ENCODE measurements at regions not wholly inside any gene's neighbourhood (a gene's known extent, or its start where the extent isn't known, plus 50 kb on each side); places are given as distances from the start of the nearest gene placed in this dataset.

DNA sequence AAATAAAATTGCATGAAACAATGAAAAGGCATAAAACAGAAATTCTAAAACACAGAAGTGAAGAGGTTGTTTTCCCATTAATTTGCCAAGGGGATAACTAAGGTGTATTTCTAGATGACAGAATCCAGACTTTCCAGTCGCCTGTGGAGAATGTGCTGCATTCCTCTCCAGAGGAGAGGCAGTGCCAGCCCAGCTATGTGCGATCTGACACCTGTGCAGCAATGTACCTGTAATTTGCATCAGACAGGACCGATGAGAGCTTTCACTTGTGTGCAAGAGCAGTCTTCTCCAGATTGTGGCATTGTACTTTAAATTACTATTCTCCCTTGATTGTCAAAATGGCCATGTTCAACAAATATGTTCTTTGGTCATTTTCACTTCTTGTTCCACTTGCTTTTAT is 1037.9 kb downstream of the EFNB2 start:
- Histone ChIP-seq H3K9me3 (ENCODE audit: insufficient read depth, low read length) (no peaks in the 10 kb centered on the region), H3K4me3 (ENCODE audit: insufficient read length, low read depth) (no peak overlapping the region), H3K4me1 (ENCODE audit: insufficient read depth, insufficient read length) (no peaks in the 10 kb centered on the region), H3K36me3 (ENCODE audit: insufficient read depth, insufficient read length, low read length) (no peaks in the 10 kb centered on the region), H3K27me3 (ENCODE audit: insufficient read depth, insufficient read length) (no peaks in the 10 kb centered on the region), H3K9ac (ENCODE audit: insufficient read length, low read depth) (no peak overlapping the region)
- no peak for TF ChIP-seq ZNF274 (IDR thresholded peaks at IDR 0.05; ENCODE audit: low read depth, low read length)
- TF ChIP-seq SUZ12 (IDR thresholded peaks at IDR 0.05; ENCODE audit: extremely low read depth, insufficient read depth, insufficient read length): no peak
- no peak for TF ChIP-seq YY1 (IDR thresholded peaks at IDR 0.05; ENCODE audit: insufficient read depth, insufficient read length)
- DNase-seq (ENCODE audit: low read depth, low spot score): no peak

GRCh38 chr13:105492216-105492615 is 1043.2 kb downstream of the EFNB2 start:
- Histone ChIP-seq H3K9me3 (ENCODE audit: insufficient read depth, low read length) (no peaks in the 10 kb centered on the region), H3K9ac (ENCODE audit: insufficient read length, low read depth) (no peak overlapping the region), H3K36me3 (ENCODE audit: insufficient read depth, insufficient read length, low read length) (no peaks in the 10 kb centered on the region), H3K4me3 (ENCODE audit: insufficient read length, low read depth) (no peak overlapping the region), H3K27me3 (ENCODE audit: insufficient read depth, insufficient read length) (no peaks in the 10 kb centered on the region), H3K4me1 (ENCODE audit: insufficient read depth, insufficient read length) (no peaks in the 10 kb centered on the region)
- TF ChIP-seq YY1 (IDR thresholded peaks at IDR 0.05; ENCODE audit: insufficient read depth, insufficient read length): no peak
- no peak for TF ChIP-seq ZNF274 (IDR thresholded peaks at IDR 0.05; ENCODE audit: low read depth, low read length)
- TF ChIP-seq SUZ12 (IDR thresholded peaks at IDR 0.05; ENCODE audit: extremely low read depth, insufficient read depth, insufficient read length): no peak
- no peak for DNase-seq (ENCODE audit: low read depth, low spot score)

GRCh38 chr13:105491345-105491744 is 1044.1 kb downstream of the EFNB2 start:
- DNase-seq (ENCODE audit: low read depth, low spot score): no peak
- no peaks in the 10 kb centered on the region for H3K4me1 ChIP-seq (ENCODE audit: insufficient read depth, insufficient read length)
- H3K4me3 ChIP-seq (ENCODE audit: insufficient read length, low read depth): no peak overlapping the region
- H3K27me3 ChIP-seq (ENCODE audit: insufficient read depth, insufficient read length): no peaks in the 10 kb centered on the region
- no peaks in the 10 kb centered on the region for H3K36me3 ChIP-seq (ENCODE audit: insufficient read depth, insufficient read length, low read length)
- no peak for TF ChIP-seq YY1 (IDR thresholded peaks at IDR 0.05; ENCODE audit: insufficient read depth, insufficient read length)
- no peaks in the 10 kb centered on the region for H3K9me3 ChIP-seq (ENCODE audit: insufficient read depth, low read length)
- H3K9ac ChIP-seq (ENCODE audit: insufficient read length, low read depth): no peak overlapping the region

GRCh38 chr13:105485081-105485480 is 1050.4 kb downstream of the EFNB2 start:
- Histone ChIP-seq H3K9me3 (ENCODE audit: insufficient read depth, low read length) (no peaks in the 10 kb centered on the region), H3K36me3 (ENCODE audit: insufficient read depth, insufficient read length, low read length) (no peaks in the 10 kb centered on the region), H3K4me3 (ENCODE audit: insufficient read length, low read depth) (no peak overlapping the region), H3K9ac (ENCODE audit: insufficient read length, low read depth) (no peak overlapping the region), H3K4me1 (ENCODE audit: insufficient read depth, insufficient read length) (no peaks in the 10 kb centered on the region), H3K27me3 (ENCODE audit: insufficient read depth, insufficient read length) (no peaks in the 10 kb centered on the region)
- TF ChIP-seq ZNF274 (IDR thresholded peaks at IDR 0.05; ENCODE audit: low read depth, low read length): no peak
- TF ChIP-seq YY1 (IDR thresholded peaks at IDR 0.05; ENCODE audit: insufficient read depth, insufficient read length): no peak
- TF ChIP-seq SUZ12 (IDR thresholded peaks at IDR 0.05; ENCODE audit: extremely low read depth, insufficient read depth, insufficient read length): no peak
- DNase-seq (ENCODE audit: low read depth, low spot score): no peak

DNA sequence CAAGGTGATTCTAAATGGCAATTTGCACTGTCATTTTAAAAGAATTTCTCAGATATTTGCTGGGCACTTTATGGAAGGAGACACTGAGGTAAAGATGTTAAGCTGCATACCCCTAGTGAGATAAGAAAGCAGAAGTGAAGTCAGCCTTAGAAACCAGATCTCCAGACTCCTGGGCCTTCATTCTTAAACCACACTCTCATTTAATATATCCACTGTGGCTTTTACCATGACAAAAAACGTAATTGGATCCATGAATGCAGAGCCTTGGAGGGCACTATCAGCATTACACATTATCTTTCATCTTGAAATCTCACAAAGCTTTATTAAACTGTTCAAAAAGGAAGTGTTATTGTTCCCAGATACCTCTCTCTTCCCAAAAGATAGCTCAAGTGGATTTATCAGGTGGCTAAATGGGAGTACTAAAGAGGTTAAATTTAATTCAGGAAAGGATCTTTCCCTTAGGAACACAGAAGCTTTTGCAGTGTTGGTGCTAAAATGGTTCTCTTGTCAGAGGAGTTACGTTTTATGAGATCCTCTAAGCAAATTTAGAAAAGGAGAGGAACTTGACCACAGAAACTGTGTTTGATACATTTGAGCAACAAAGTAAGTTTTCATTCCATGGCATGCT is 1060.4 kb downstream of the EFNB2 start:
- no peaks in the 10 kb centered on the region for H3K36me3 ChIP-seq (ENCODE audit: insufficient read depth, insufficient read length, low read length)
- no peaks in the 10 kb centered on the region for H3K4me1 ChIP-seq (ENCODE audit: insufficient read depth, insufficient read length)
- no peak for TF ChIP-seq YY1 (IDR thresholded peaks at IDR 0.05; ENCODE audit: insufficient read depth, insufficient read length)
- no peak for TF ChIP-seq ZNF274 (IDR thresholded peaks at IDR 0.05; ENCODE audit: low read depth, low read length)
- TF ChIP-seq SUZ12 (IDR thresholded peaks at IDR 0.05; ENCODE audit: extremely low read depth, insufficient read depth, insufficient read length): no peak
- H3K9me3 ChIP-seq (ENCODE audit: insufficient read depth, low read length): no peaks in the 10 kb centered on the region
- no peak overlapping the region for H3K4me3 ChIP-seq (ENCODE audit: insufficient read length, low read depth)
- H3K27me3 ChIP-seq (ENCODE audit: insufficient read depth, insufficient read length): no peaks in the 10 kb centered on the region
- no peak overlapping the region for H3K9ac ChIP-seq (ENCODE audit: insufficient read length, low read depth)
- DNase-seq (ENCODE audit: low read depth, low spot score): peak; percentile 5

- Histone ChIP-seq H3K9ac (ENCODE audit: insufficient read length, low read depth) (no peak overlapping the region), H3K4me1 (ENCODE audit: insufficient read depth, insufficient read length) (no peaks in the 10 kb centered on the region), H3K9me3 (ENCODE audit: insufficient read depth, low read length) (peaks cover 3% of the 10 kb centered on the region; the same call in 1 of the 2 replicates), H3K36me3 (ENCODE audit: insufficient read depth, insufficient read length, low read length) (no peaks in the 10 kb centered on the region), H3K4me3 (ENCODE audit: insufficient read length, low read depth) (no peak overlapping the region), H3K27me3 (ENCODE audit: insufficient read depth, insufficient read length) (no peaks in the 10 kb centered on the region)
- no peak for TF ChIP-seq SUZ12 (IDR thresholded peaks at IDR 0.05; ENCODE audit: extremely low read depth, insufficient read depth, insufficient read length)
- no peak for TF ChIP-seq YY1 (IDR thresholded peaks at IDR 0.05; ENCODE audit: insufficient read depth, insufficient read length)
- no peak for TF ChIP-seq ZNF274 (IDR thresholded peaks at IDR 0.05; ENCODE audit: low read depth, low read length)
- no peak for DNase-seq (ENCODE audit: low read depth, low spot score)
Measured at GRCh38 chr13:105471673-105472072, 1063.8 kb downstream of the EFNB2 start.

- peak; percentile 6 for DNase-seq (ENCODE audit: low read depth, low spot score)
- H3K4me1 ChIP-seq (ENCODE audit: insufficient read depth, insufficient read length): no peaks in the 10 kb centered on the region
- H3K9me3 ChIP-seq (ENCODE audit: insufficient read depth, low read length): peaks cover 3% of the 10 kb centered on the region; the same call in 1 of the 2 replicates
- H3K27me3 ChIP-seq (ENCODE audit: insufficient read depth, insufficient read length): no peaks in the 10 kb centered on the region
- H3K4me3 ChIP-seq (ENCODE audit: insufficient read length, low read depth): no peak overlapping the region
- no peaks in the 10 kb centered on the region for H3K36me3 ChIP-seq (ENCODE audit: insufficient read depth, insufficient read length, low read length)
- TF ChIP-seq SUZ12 (IDR thresholded peaks at IDR 0.05; ENCODE audit: extremely low read depth, insufficient read depth, insufficient read length) (no peak), YY1 (IDR thresholded peaks at IDR 0.05; ENCODE audit: insufficient read depth, insufficient read length) (no peak)
- H3K9ac ChIP-seq (ENCODE audit: insufficient read length, low read depth): no peak overlapping the region
Measured at GRCh38 chr13:105466376-105466775, 1069.1 kb downstream of the EFNB2 start.
